HEK293 (cell line): ENCODE measurements at regions not wholly inside any gene's neighbourhood (a gene's known extent, or its start where the extent isn't known, plus 50 kb on each side); places are given as distances from the start of the nearest gene placed in this dataset.

Experiments
- CTCF ChIA-PET: fragments of 350-600 bp; formaldehyde crosslinking; extraction: SDS; loops from one replicate; lab custom pipeline; 2021; ENCODE audit warnings: antibody characterized with exemption; lab: Yijun Ruan, JAX
- POLR2A ChIA-PET: fragments of 300-600 bp; formaldehyde crosslinking; extraction: SDS; loops from one replicate; lab custom pipeline; 2020; ENCODE audit warnings: antibody characterized with exemption, inconsistent platforms; lab: Yijun Ruan, JAX
- H3K27ac ChIP-seq: fragments of 200-500 bp; sonication (Bioruptor generic); 2 replicates; pipeline ENCODE4 v1.5.1; 2014; ENCODE audit warnings: low read depth, low read length, control low read depth, inconsistent platforms; ENCODE audit errors: extremely low read depth
- H3K36me3 ChIP-seq, 2 experiments: fragments of 200-500 bp in 1 of 2; sonication (Bioruptor generic) in 1 of 2; 1 replicate in 1 of 2; 2 replicates in 1 of 2; pipeline ENCODE4 v1.5.1; 2014 to 2017; ENCODE audit warnings: inconsistent platforms in 2 of 2, low read length in 2 of 2; ENCODE audit not compliant: control insufficient read depth in 2 of 2, insufficient read depth in 1 of 2
- H3K4me1 ChIP-seq: fragments of 200-500 bp; sonication (Bioruptor generic); 2 replicates; pipeline ENCODE4 v1.5.1; 2014; ENCODE audit warnings: mild to moderate bottlenecking, low read length, inconsistent platforms; ENCODE audit not compliant: control insufficient read depth, insufficient read depth
- H3K4me3 ChIP-seq: 2 replicates; pipeline ENCODE4 v1.5.1; 2011; ENCODE audit warnings: low read depth, mild to moderate bottlenecking, control low read depth, low read length, moderate library complexity
- H3K9me3 ChIP-seq: fragments of 200-500 bp; sonication (Bioruptor generic); 2 replicates; pipeline ENCODE4 v1.5.1; 2014; ENCODE audit warnings: low read depth, low read length, inconsistent platforms; ENCODE audit not compliant: control insufficient read depth, insufficient read depth
- CTCF ChIP-seq: fragments of 450-650 bp; formaldehyde crosslinking; IDR thresholded peaks from 2 replicates; pipeline ENCODE4 v1.5.1; 2016; ENCODE audit warnings: missing biosample characterization, missing genetic modification characterization
- GLIS2 ChIP-seq: fragments of 450-650 bp; formaldehyde crosslinking; IDR thresholded peaks from 2 replicates; pipeline ENCODE4 v1.5.1; 2016; ENCODE audit warnings: missing biosample characterization, missing genetic modification characterization
- MEIS1 ChIP-seq: sonication (generic); formaldehyde crosslinking; IDR thresholded peaks from 2 replicates; pipeline ENCODE4 v1.8.1; 2022; ENCODE audit warnings: missing genetic modification reagents, mild to moderate bottlenecking, borderline replicate concordance
- ZBTB10 ChIP-seq: fragments of 450-650 bp; formaldehyde crosslinking; IDR thresholded peaks from 2 replicates; pipeline ENCODE4 v1.5.1; 2016; ENCODE audit warnings: missing biosample characterization, missing genetic modification characterization
- ZBTB26 ChIP-seq: fragments of 450-650 bp; formaldehyde crosslinking; optimal IDR thresholded peaks from 2 replicates; pipeline ENCODE3; 2016; ENCODE audit warnings: missing biosample characterization, mild to moderate bottlenecking, missing genetic modification characterization
- ZBTB48 ChIP-seq: fragments of 450-650 bp; formaldehyde crosslinking; IDR thresholded peaks from 2 replicates; pipeline ENCODE4 v1.5.1; 2016; ENCODE audit warnings: missing biosample characterization, missing genetic modification characterization
- ZBTB49 ChIP-seq: fragments of 450-650 bp; formaldehyde crosslinking; IDR thresholded peaks from 2 replicates; pipeline ENCODE4 v1.5.1; 2016; ENCODE audit warnings: missing biosample characterization, missing genetic modification characterization, low read depth
- ZFHX2 ChIP-seq: fragments of 450-650 bp; formaldehyde crosslinking; conservative IDR thresholded peaks from 2 replicates; pipeline ENCODE4 v1.5.1; 2016; ENCODE audit warnings: missing biosample characterization, missing genetic modification characterization
- ZNF10 ChIP-seq: fragments of 450-650 bp; formaldehyde crosslinking; IDR thresholded peaks from 2 replicates; pipeline ENCODE4 v1.5.1; 2017; ENCODE audit warnings: missing biosample characterization, missing genetic modification characterization
- ZNF146 ChIP-seq: fragments of 450-650 bp; formaldehyde crosslinking; IDR thresholded peaks from 2 replicates; pipeline ENCODE4 v1.5.1; 2016; ENCODE audit warnings: missing biosample characterization, missing genetic modification characterization
- ZNF2 ChIP-seq: fragments of 450-650 bp; formaldehyde crosslinking; IDR thresholded peaks from 2 replicates; pipeline ENCODE4 v1.5.1; 2016; ENCODE audit warnings: missing biosample characterization, missing genetic modification characterization
- ZNF302 ChIP-seq: fragments of 450-650 bp; formaldehyde crosslinking; IDR thresholded peaks from 2 replicates; pipeline ENCODE4 v1.5.1; 2016; ENCODE audit warnings: missing biosample characterization, missing genetic modification characterization, low read depth
- ZNF335 ChIP-seq: fragments of 450-650 bp; formaldehyde crosslinking; conservative IDR thresholded peaks from 2 replicates; pipeline ENCODE4 v1.5.1; 2016; ENCODE audit warnings: missing biosample characterization, missing genetic modification characterization
- ZNF394 ChIP-seq: fragments of 450-650 bp; formaldehyde crosslinking; IDR thresholded peaks from 2 replicates; pipeline ENCODE4 v1.5.1; 2016; ENCODE audit warnings: missing biosample characterization, missing genetic modification characterization, mild to moderate bottlenecking, moderate library complexity, borderline replicate concordance
- ZNF580 ChIP-seq: fragments of 450-650 bp; formaldehyde crosslinking; IDR thresholded peaks from 2 replicates; pipeline ENCODE4 v1.5.1; 2016; ENCODE audit warnings: missing biosample characterization, missing genetic modification characterization
- ZNF76 ChIP-seq: fragments of 450-650 bp; formaldehyde crosslinking; IDR thresholded peaks from 2 replicates; pipeline ENCODE4; 2016; ENCODE audit warnings: low read depth, missing biosample characterization, missing genetic modification characterization, borderline replicate concordance
- ZNF830 ChIP-seq: fragments of 450-650 bp; IDR thresholded peaks from 2 replicates; pipeline ENCODE4 v1.5.0; 2018; ENCODE audit warnings: missing biosample characterization, missing genetic modification characterization, low read depth, mild to moderate bottlenecking, moderate library complexity
- ZNF843 ChIP-seq: fragments of 450-650 bp; formaldehyde crosslinking; IDR thresholded peaks from 2 replicates; pipeline ENCODE4 v1.5.1; 2016; ENCODE audit warnings: missing biosample characterization, missing genetic modification characterization

- TF ChIP-seq MEIS1 (no peak), ZNF76 (tag by site-specific recombination) (no peak), ZBTB26 (tag by site-specific recombination) (peak; percentile 29), ZNF302 (tag by site-specific recombination) (no peak), ZBTB48 (tag by site-specific recombination) (peak; percentile 76; the same call in 1 of the 2 replicates), ZNF394 (tag by site-specific recombination) (peak; percentile 46; the same call in 1 of the 2 replicates), ZNF580 (no peak), ZNF10 (tag by site-specific recombination) (no peak), GLIS2 (peak; percentile 85), ZNF843 (tag by site-specific recombination) (no peak), CTCF (peak; percentile 68; the same call in 1 of the 2 replicates), ZNF830 (tag by site-specific recombination) (no peak), ZBTB49 (tag by site-specific recombination) (no peak), ZNF2 (tag by site-specific recombination) (0 out of 2 replicates have a peak, but pooled peaks have one; percentile 51), ZFHX2 (0 out of 2 replicates have a peak, but pooled peaks have one; percentile 13), ZBTB10 (tag by site-specific recombination) (peak; percentile 58; the same call in 1 of the 2 replicates)
- TF ChIP-seq, all 188 proteins: peak for 26
Measured at GRCh38 chrX:65034668-65035445, 58.6 kb upstream of the ZC4H2 start, which contains the start of gene ZC3H12B (continued).

GRCh38 chrX:65034292-65034667 lies 58.0 kb upstream of the ZC4H2 start:
- CTCF ChIA-PET, result interaction anchor here (0.6 to 1.1 kb wide), 5 partner anchors 73 to 566 kb away, joined by 3 to 4 read pairs (median 3); no protein-coding TSS in a partner anchor
- H3K36me3 ChIP-seq, result no peaks in the 10 kb centered on the region
- H3K9me3 ChIP-seq, result no peaks in the 10 kb centered on the region; the same call in 1 of the 2 replicates
- POLR2A ChIA-PET, result interaction anchor here (0.8 to 1.3 kb wide), 2 partner anchors 58 to 1279 kb away, joined by 4 to 8 read pairs; partner anchors contain the start of gene ZC4H2
- peak overlapping the region; percentile 60 for H3K4me3 ChIP-seq
- TF ChIP-seq ZNF146 (tag by site-specific recombination), result no peak
- TF ChIP-seq ZNF335 (tag by site-specific recombination), result 0 out of 2 replicates have a peak, but pooled peaks have one; percentile 32
- TF ChIP-seq, all 188 proteins: peak for 1
- Histone ChIP-seq H3K27ac (no peak overlapping the region), H3K4me1 (no peaks in the 10 kb centered on the region)
